ENCODE measurements at regions not wholly inside any gene's neighbourhood (a gene's known extent, or its start where the extent isn't known, plus 50 kb on each side); places are given as distances from the start of the nearest gene placed in this dataset.

DNA sequence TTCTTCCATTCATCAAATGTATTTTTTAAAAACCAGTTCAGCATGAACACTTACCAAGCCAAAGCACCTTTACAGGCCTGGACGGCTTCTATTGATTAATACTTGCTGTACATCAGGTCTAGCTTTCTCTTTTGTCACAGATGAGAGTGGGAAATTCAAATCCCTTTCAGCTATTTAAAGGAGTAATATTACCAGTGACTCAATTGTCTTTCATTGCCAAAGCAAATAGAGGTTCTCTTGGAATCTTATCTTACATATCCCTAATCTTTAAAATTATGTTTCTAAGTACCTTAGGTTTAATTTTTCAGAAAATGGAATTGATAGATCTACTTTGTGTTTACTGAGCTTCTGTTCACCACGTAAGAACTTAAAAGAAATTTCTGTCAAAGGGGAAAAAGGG lies 922.9 kb downstream of the NSUN3 start:
- no peak for DNase-seq (ENCODE audit: low read depth, low spot score)

GRCh38 chr3:94990952-94991705 lies 928.3 kb downstream of the NSUN3 start:
- no peak for DNase-seq (ENCODE audit: low read depth, low spot score)

DNA sequence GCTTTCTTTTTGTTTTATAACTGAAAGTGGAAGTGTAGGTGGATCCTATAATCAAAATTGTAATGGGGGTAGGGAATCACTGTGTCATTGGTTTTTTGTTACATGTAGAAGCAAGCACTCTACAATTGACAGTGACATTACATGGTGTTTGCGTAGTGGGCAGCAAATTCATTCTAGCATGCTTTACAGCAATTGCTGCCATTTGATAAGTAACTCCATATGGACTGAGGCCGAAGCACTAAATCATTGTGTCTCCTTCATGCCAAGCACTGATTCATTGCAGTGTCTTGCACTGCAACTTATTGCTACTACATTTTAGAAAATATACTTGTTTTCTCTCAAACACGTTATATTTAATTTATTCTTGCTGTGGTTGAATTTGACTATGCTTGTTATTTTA lies 933.9 kb downstream of the NSUN3 start:
- DNase-seq (ENCODE audit: low read depth, low spot score), result no peak

- DNase-seq (ENCODE audit: low read depth, low spot score), result no peak
Measured at GRCh38 chr3:95002438-95003046, 939.7 kb downstream of the NSUN3 start.

- no peak for DNase-seq (ENCODE audit: low read depth, low spot score)
Measured at GRCh38 chr3:95028688-95029087, 965.8 kb downstream of the NSUN3 start.

GRCh38 chr3:95029644-95030043 lies 966.8 kb downstream of the NSUN3 start:
- no peak for DNase-seq (ENCODE audit: low read depth, low spot score)

- peak; percentile 49 for DNase-seq (ENCODE audit: low read depth, low spot score)
Measured at GRCh38 chr3:95036526-95037021, 973.7 kb downstream of the NSUN3 start.

GRCh38 chr3:95037097-95037496 lies 974.2 kb downstream of the NSUN3 start:
- DNase-seq (ENCODE audit: low read depth, low spot score), result peak; percentile 44

DNA sequence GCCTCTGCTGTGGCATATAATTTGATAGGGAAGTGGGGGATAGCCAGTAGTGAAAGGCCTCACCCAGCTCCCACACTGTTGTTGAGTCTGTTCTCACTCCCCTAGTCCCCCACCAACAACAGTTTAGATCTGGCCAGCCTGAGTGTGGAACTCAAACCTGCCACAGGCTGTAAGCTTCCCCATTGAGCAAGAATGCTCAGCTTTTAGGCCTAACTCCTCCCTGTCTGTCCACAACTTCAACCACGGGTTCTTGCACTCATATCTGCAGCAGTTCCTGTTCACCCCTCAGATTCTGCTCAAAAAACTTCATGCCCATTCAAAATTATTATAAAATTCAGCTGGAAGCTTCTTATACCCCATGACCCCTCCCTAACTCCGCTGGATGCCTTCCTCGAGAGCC lies 975.1 kb downstream of the NSUN3 start:
- DNase-seq (ENCODE audit: low read depth, low spot score), result no peak

GRCh38 chr3:95044101-95044500 lies 981.2 kb downstream of the NSUN3 start:
- no peak for DNase-seq (ENCODE audit: low read depth, low spot score)

GRCh38 chr3:95048564-95048963 lies 985.7 kb downstream of the NSUN3 start:
- no peak for DNase-seq (ENCODE audit: low read depth, low spot score)

DNA sequence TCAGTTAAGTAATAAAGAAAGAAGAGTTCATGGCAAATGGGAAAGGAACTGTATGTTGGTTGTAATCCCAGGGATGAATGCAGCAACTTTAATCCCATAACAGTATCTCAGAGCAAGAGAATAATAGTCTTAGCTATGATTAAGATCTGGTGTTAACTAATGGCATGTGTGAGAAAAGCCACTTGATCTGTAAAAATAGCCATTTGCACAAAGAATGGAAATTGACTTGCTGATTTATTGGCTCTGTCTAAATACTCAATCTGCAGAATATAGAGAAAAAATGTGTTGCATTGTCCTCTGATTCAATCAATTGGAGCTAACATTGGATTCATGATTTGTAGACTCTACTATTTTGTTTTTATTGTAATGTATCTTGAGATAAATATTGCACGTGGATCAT lies 987.0 kb downstream of the NSUN3 start:
- no peak for DNase-seq (ENCODE audit: low read depth, low spot score)

DNA sequence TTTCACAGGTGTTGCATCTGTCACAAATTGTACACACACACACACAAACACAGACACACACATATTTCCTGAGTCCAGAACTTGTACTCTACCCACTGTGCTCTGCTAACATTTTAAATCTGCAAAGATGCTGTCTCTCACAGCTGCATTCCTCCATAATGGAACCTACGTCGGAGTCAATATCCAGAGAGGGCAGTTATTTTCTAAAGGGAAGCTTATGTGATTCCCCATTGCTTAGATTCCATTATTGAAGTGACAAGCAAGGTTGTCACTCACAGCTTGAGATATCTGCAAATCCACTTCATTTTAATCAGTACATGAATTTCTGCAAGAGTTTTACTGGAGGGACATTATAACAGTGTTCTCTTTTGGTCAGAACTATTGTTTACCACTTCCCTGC lies 992.4 kb downstream of the NSUN3 start:
- no peak for DNase-seq (ENCODE audit: low read depth, low spot score)

DNA sequence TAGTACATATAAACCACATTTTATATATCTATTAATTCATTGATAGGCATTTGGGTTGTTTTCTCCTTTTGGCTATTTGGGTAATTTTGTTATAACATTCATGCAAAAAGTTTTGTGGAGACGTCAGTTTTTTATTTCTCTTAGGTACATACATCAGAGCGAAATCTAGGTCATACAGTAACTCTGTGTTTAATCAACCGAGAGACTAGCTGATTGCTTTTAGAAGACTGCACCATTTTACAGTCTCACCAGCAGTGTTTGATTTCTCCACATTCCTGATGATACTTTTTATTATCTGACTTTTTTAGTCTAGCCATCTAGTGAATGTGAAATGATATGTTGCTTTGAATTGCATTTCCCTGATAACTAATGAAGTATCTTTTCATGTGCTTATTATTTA lies 1019.3 kb downstream of the NSUN3 start:
- no peak for DNase-seq (ENCODE audit: low read depth, low spot score)

GRCh38 chr3:95084738-95085137 lies 1021.9 kb downstream of the NSUN3 start:
- no peak for DNase-seq (ENCODE audit: low read depth, low spot score)

DNA sequence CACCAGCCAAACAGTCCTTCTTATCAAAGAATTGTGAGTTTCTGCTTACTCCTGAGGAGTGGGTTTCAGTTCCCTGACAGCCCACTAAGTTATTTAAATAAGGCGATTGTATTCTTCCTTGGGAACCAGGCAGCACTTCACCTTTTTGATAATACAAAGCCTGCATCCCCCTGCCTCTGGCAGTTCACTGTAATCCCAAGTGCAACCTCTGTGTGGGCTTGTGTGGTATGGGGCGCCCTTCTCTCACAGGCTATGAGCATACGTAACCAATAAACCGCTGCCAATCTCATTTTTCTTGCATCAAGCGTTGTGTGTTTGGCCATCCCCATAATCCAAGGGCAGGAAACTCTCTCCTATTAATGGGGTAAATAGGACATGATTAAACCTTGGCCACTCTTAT lies 1025.6 kb downstream of the NSUN3 start:
- no peak for DNase-seq (ENCODE audit: low read depth, low spot score)

DNA sequence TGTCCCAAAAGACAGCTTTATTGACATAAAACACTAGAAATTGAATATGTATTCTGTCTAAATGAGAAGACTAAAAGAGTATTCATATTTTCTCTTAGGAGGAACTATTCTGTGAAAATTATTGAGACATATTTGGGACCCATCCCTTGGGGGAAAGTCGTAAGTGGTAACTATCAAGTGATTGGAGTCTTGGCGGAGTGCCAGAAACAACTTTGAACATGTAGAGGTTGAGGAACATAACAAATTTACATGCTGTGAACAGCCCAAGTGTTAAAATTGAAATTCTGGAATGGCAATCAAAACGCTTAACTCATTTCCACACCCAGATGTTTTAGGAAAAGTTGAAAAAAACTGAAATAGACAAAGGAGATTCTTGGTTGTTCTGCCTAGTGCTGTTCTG lies 1034.6 kb downstream of the NSUN3 start:
- DNase-seq (ENCODE audit: low read depth, low spot score), result no peak

GRCh38 chr3:95120921-95121320 lies 1058.1 kb downstream of the NSUN3 start:
- peak; percentile 7 for DNase-seq (ENCODE audit: low read depth, low spot score)

DNA sequence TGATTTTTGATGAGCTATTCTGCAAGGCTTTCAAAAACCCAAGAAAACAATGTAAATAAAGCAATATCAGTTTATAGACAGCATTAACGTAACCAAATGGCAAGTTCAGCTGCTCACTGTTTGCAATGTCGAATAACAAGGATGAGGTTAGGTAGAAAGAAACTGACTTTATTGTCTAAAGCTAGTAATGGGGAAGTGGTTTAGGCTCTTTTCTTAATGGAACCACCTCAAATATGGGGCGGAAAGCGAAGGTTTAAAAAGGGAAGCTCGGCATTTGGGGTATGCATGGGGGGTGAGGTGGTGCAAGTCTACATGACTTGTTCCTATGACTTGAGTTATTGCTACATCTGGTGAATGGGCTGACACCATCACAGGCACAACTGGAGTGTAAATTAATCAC lies 1060.2 kb downstream of the NSUN3 start:
- no peak for DNase-seq (ENCODE audit: low read depth, low spot score)

DNA sequence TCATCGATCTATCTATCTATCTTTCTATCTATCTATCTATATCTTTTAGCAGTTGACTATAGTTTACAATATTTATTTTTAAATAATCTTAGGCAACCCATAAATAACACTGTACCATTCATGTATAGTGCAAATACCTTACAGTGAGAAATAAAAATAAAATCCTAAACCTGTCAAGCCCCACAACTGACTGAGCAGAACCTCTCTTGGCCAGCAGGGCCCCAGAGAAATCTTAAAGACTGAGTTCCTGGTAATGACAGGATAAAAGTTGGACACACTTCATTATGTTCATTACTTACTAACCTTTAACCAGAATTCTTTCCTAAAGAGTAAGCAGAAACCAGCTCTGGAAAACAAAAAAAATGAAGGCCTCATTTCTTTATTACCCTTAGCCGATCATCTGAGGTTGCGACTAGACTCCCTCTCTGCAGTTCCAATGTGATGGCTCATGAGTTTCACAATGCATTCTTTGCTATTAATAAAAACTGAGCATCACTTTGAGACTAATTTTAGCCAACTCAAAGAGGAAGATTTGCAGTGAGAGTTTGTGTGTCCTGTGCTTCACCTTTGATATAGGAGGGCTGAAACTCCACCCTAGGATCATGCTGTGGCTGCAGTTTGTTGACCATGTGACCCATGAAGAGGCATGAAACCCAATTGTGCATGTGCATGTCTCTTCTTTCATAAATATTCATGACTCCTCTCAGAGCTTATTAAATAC lies 1072.0 kb downstream of the NSUN3 start:
- no peak for DNase-seq (ENCODE audit: low read depth, low spot score)

DNA sequence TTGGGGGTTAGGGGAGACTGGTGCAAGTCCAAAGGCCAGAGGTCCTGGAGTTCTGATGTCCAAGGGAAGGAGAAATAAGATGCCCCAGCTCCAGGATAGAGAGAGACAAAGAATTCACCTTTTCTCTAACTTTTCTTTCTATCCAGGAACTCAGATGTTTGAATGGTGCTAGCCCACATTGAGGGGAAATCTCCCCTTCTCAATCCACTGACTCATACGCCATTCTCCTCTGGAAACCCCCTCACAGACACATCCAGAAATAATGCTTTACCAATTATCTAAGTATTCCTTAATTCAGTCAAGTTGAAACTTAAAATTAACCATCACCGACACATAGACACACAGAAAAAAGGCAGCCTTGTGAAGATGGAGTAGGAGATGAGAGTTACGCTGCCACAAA lies 1085.2 kb downstream of the NSUN3 start:
- DNase-seq (ENCODE audit: low read depth, low spot score), result no peak

DNA sequence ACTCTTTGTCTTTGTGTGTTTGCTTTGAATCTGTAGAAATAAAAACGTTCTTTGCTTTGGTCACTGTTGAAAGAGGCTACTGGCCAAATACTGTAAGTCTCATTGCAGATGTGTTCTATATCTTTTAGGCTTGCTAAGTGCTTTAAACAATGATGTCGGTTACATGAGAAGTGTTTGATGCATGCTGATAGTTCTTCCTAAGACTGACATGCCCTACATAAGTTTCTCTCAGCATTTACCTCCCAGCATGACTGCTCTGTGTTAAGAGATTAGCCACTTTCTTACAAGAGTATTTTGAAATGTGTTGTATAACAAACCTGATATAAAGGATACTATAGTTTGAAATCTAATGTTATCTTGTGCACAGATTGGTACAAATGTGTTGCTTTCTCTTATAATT lies 1088.7 kb downstream of the NSUN3 start:
- no peak for DNase-seq (ENCODE audit: low read depth, low spot score)

GRCh38 chr3:95154766-95155165 lies 1091.9 kb downstream of the NSUN3 start:
- no peak for DNase-seq (ENCODE audit: low read depth, low spot score)

Measured in ELF-1 (cell line).